Bronchial epithelial cell (primary cell): ENCODE measurements at regions not wholly inside any gene's neighbourhood (a gene's known extent, or its start where the extent isn't known, plus 50 kb on each side); places are given as distances from the start of the nearest gene placed in this dataset.

Experiments used
- DNase-seq: peaks from one replicate; pipeline ENCODE4 v3.0.0-alpha.2; 2010; ENCODE audit warnings: low read depth
- FAIRE-seq: peaks from 2 replicates; lab custom pipeline; 2011; peaks lifted over from hg19 to GRCh38; lab: Jason Lieb, UNC
- H3K27me3 ChIP-seq: 2 replicates; pipeline ENCODE4 v1.5.1; 2011; ENCODE audit warnings: low read length; ENCODE audit not compliant: control insufficient read depth, insufficient read depth
- H3K36me3 ChIP-seq: 2 replicates; pipeline ENCODE4 v1.5.1; 2011; ENCODE audit warnings: low read length; ENCODE audit not compliant: control insufficient read depth, insufficient read depth
- H3K4me3 ChIP-seq: 2 replicates; pipeline ENCODE4 v1.5.1; 2011; ENCODE audit warnings: mild to moderate bottlenecking, low read depth, low read length, control low read depth
- TF ChIP-seq, protein P1 (sequence below): IDR thresholded peaks from 2 replicates; pipeline ENCODE4 v1.5.1; 2011; ENCODE audit warnings: mild to moderate bottlenecking, moderate library complexity, low read length, control low read depth, inconsistent platforms; ENCODE audit not compliant: insufficient read depth, severe bottlenecking

DNA sequence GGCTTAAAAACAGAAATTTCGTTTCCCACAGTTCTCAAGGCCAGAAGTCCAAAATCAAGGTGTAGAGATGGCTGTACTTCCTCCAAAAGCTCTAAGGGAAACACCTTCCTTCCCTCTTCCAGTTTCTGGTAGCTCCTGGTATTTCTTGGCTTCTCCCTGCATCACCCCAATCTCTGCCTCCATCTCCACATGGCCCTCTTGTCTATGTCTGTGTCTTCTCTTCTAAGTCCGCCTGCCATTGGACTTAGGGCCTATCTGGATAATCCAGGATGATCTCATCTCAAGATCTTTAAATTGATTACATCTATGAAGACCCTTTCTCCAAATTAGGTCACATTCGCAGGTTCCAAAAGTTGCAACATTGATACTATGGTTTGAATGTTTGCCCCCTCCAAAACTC is 105.6 kb downstream of the ATPSCKMT start:
- FAIRE-seq, result no peak
- DNase-seq, result no peak
- TF ChIP-seq, protein P1, sequence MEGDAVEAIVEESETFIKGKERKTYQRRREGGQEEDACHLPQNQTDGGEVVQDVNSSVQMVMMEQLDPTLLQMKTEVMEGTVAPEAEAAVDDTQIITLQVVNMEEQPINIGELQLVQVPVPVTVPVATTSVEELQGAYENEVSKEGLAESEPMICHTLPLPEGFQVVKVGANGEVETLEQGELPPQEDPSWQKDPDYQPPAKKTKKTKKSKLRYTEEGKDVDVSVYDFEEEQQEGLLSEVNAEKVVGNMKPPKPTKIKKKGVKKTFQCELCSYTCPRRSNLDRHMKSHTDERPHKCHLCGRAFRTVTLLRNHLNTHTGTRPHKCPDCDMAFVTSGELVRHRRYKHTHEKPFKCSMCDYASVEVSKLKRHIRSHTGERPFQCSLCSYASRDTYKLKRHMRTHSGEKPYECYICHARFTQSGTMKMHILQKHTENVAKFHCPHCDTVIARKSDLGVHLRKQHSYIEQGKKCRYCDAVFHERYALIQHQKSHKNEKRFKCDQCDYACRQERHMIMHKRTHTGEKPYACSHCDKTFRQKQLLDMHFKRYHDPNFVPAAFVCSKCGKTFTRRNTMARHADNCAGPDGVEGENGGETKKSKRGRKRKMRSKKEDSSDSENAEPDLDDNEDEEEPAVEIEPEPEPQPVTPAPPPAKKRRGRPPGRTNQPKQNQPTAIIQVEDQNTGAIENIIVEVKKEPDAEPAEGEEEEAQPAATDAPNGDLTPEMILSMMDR, result no peak
- no peak overlapping the region for H3K4me3 ChIP-seq
- H3K27me3 ChIP-seq, result no peaks in the 10 kb centered on the region
- no peaks in the 10 kb centered on the region for H3K36me3 ChIP-seq

GRCh38 chr5:10140195-10140973 is 109.3 kb downstream of the ATPSCKMT start:
- DNase-seq (no peak), FAIRE-seq (no peak)
- TF ChIP-seq, protein P1, result peak; percentile 19
- Histone ChIP-seq H3K27me3 (no peaks in the 10 kb centered on the region), H3K4me3 (no peak overlapping the region), H3K36me3 (no peaks in the 10 kb centered on the region)

GRCh38 chr5:10138395-10139057 is 111.2 kb downstream of the ATPSCKMT start:
- FAIRE-seq, result no peak

DNA sequence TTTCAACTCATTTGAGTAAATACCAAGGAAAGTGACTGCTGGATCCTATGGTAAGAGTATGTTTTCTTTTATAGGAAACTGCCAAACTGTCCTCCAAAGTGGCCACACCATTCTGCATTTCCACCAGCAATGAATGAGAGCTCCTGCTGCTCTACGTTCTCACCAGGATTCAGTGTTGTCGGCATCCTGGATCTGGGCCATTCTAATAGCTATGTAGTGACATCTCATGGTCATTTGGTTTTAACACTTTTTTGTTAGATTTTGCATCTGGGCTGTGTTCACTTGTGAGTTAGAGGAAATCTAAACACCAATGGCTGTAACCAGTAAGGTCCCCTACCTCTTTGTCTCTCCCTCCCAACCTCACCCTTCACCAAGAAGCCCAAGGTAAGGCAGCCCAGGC is 115.9 kb downstream of the ATPSCKMT start:
- no peak overlapping the region for H3K4me3 ChIP-seq
- H3K36me3 ChIP-seq, result no peaks in the 10 kb centered on the region
- DNase-seq (no peak), FAIRE-seq (no peak)
- no peaks in the 10 kb centered on the region for H3K27me3 ChIP-seq
- TF ChIP-seq, protein P1, result no peak

More at GRCh38 chr5:10138395-10139057, 111.2 kb downstream of the ATPSCKMT start:
- DNase-seq, result no peak
- TF ChIP-seq, protein P1, result no peak
- Histone ChIP-seq H3K36me3 (no peaks in the 10 kb centered on the region), H3K27me3 (no peaks in the 10 kb centered on the region), H3K4me3 (no peak overlapping the region)

GRCh38 chr5:10130881-10131280 is 118.8 kb downstream of the ATPSCKMT start:
- no peak for DNase-seq
- FAIRE-seq, result no peak
- TF ChIP-seq, protein P1, result no peak

More at GRCh38 chr5:10130881-10131280, 118.8 kb downstream of the ATPSCKMT start:
- Histone ChIP-seq H3K36me3 (no peaks in the 10 kb centered on the region), H3K27me3 (no peaks in the 10 kb centered on the region), H3K4me3 (no peak overlapping the region)
